AG09319 (cell line): ENCODE measurements at regions not wholly inside any gene's neighbourhood (a gene's known extent, or its start where the extent isn't known, plus 50 kb on each side); places are given as distances from the start of the nearest gene placed in this dataset.

Experiments used
- DNase-seq: peaks from one replicate; pipeline ENCODE4 v3.0.0-alpha.2; 2010; ENCODE audit warnings: low read depth; ENCODE audit errors: extremely low read depth
- CTCF ChIP-seq: IDR thresholded peaks from 2 replicates; pipeline ENCODE4 v1.5.1; 2011; ENCODE audit warnings: low read depth, mild to moderate bottlenecking, inconsistent platforms, low read length, moderate library complexity

GRCh38 chr3:54004335-54004734 lies 112.7 kb upstream of the SELENOK start:
- DNase-seq, result no peak
- TF ChIP-seq CTCF, result no peak

GRCh38 chr3:54003136-54003535 lies 111.5 kb upstream of the SELENOK start:
- no peak for TF ChIP-seq CTCF
- DNase-seq, result no peak

GRCh38 chr3:53999725-54000124 lies 108.1 kb upstream of the SELENOK start:
- no peak for DNase-seq
- no peak for TF ChIP-seq CTCF

GRCh38 chr3:53998980-53999379 lies 107.3 kb upstream of the SELENOK start:
- no peak for TF ChIP-seq CTCF
- DNase-seq, result no peak

GRCh38 chr3:53997476-53997875 lies 105.8 kb upstream of the SELENOK start:
- no peak for DNase-seq

GRCh38 chr3:53996141-53996874 lies 104.6 kb upstream of the SELENOK start:
- no peak for TF ChIP-seq CTCF
- no peak for DNase-seq

More at GRCh38 chr3:53997476-53997875, 105.8 kb upstream of the SELENOK start:
- no peak for TF ChIP-seq CTCF

GRCh38 chr3:53994986-53995603 lies 103.4 kb upstream of the SELENOK start:
- TF ChIP-seq CTCF, result no peak
- DNase-seq, result no peak
